Nucleus accumbens (tissue), 56 donors: ENCODE measurements at regions not wholly inside any gene's neighbourhood (a gene's known extent, or its start where the extent isn't known, plus 50 kb on each side); places are given as distances from the start of the nearest gene placed in this dataset.

Experiments used
- DNase-seq, 56 donors: peaks; one replicate each; lab custom pipeline; 2025; lab: John Stamatoyannopoulos, UW

GRCh38 chr2:82896117-82896516 is 1563.0 kb downstream of the SUCLG1 start:
- DNase-seq, result no peak

- no peak for DNase-seq
Observed at GRCh38 chr2:82893190-82893589, 1565.9 kb downstream of the SUCLG1 start.

- no peak for DNase-seq
Observed at GRCh38 chr2:82879803-82880202, 1579.3 kb downstream of the SUCLG1 start.

- DNase-seq, result no peak
Observed at GRCh38 chr2:82875858-82876257, 1583.2 kb downstream of the SUCLG1 start.

- no peak for DNase-seq
Observed at GRCh38 chr2:82857967-82858366, 1601.1 kb downstream of the SUCLG1 start.

- no peak for DNase-seq
Observed at GRCh38 chr2:82853299-82853698, 1605.8 kb downstream of the SUCLG1 start.

- no peak for DNase-seq
Observed at GRCh38 chr2:82852787-82853186, 1606.3 kb downstream of the SUCLG1 start.

GRCh38 chr2:82848285-82848684 is 1610.8 kb downstream of the SUCLG1 start:
- DNase-seq, result no peak

GRCh38 chr2:82839036-82839435 is 1620.0 kb downstream of the SUCLG1 start:
- no peak for DNase-seq

- no peak for DNase-seq
Observed at GRCh38 chr2:82837588-82838304, 1621.3 kb downstream of the SUCLG1 start.

GRCh38 chr2:82834893-82835292 is 1624.2 kb downstream of the SUCLG1 start:
- DNase-seq, result no peak

GRCh38 chr2:82827426-82827825 is 1631.7 kb downstream of the SUCLG1 start:
- DNase-seq, result no peak

GRCh38 chr2:82826437-82826836 is 1632.6 kb downstream of the SUCLG1 start:
- no peak for DNase-seq

- DNase-seq, result no peak
Observed at GRCh38 chr2:82825410-82826090, 1633.5 kb downstream of the SUCLG1 start.

GRCh38 chr2:82823892-82824291 is 1635.2 kb downstream of the SUCLG1 start:
- no peak for DNase-seq

- DNase-seq, result no peak
Observed at GRCh38 chr2:82819951-82820350, 1639.1 kb downstream of the SUCLG1 start.

- no peak for DNase-seq
Observed at GRCh38 chr2:82814146-82814545, 1644.9 kb downstream of the SUCLG1 start.

- DNase-seq, result no peak
Observed at GRCh38 chr2:82811946-82812345, 1647.1 kb downstream of the SUCLG1 start.

- DNase-seq, result no peak
Observed at GRCh38 chr2:82803307-82803706, 1655.8 kb downstream of the SUCLG1 start.

- no peak for DNase-seq
Observed at GRCh38 chr2:82797469-82797868, 1661.6 kb downstream of the SUCLG1 start.

GRCh38 chr2:82796132-82796531 is 1662.9 kb downstream of the SUCLG1 start:
- DNase-seq, result no peak

- DNase-seq, result no peak
Observed at GRCh38 chr2:82795446-82795845, 1663.6 kb downstream of the SUCLG1 start.
